ENCODE measurements at regions not wholly inside any gene's neighbourhood (a gene's known extent, or its start where the extent isn't known, plus 50 kb on each side); places are given as distances from the start of the nearest gene placed in this dataset.
"Not testable (repeated sequence)": the region's sequence is repeated elsewhere in the genome, so short reads cannot be mapped to it uniquely, and the experiment has no call there.

DNA sequence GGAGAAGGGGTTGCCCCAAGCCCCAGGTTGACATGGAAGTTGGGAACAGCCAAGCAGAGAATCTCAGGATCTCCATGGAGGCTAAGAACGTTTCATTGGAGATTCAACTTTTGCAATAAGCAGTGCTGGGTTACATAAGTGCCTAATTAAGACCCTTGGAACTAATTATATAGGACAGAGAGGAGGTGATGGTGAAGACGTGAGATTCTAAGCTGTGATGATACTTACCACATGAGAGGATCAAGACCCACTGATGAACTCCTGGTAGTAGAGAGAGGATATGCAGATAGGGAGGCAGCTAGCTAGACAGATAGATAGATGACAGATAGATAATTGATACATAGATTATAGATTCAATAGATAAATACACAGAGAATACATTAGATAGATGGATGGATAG lies 278.5 kb downstream of the SHOX start:
- CTCF ChIA-PET (ENCODE audit: low intra/inter-chr PET ratio); H2AFZ ChIP-seq (ENCODE audit: low read depth, low read length); H3K4me2 ChIP-seq (ENCODE audit: insufficient read depth, low read length); BruUV-seq (replicated peaks); H3K4me3 ChIP-seq; H3K79me2 ChIP-seq (ENCODE audit: control insufficient read depth, insufficient read depth, low read length); H3K9me3 ChIP-seq (replicated peaks; ENCODE audit: control insufficient read depth, insufficient read depth, low read depth, low read length); H3K27ac ChIP-seq (ENCODE audit: extremely low read depth, low read depth, low read length); intact Hi-C loops (cut with micrococcal nuclease); DNase-seq (ENCODE audit: extremely low read depth in 1 of 4, low spot score in 3 of 4); POLR2A ChIA-PET; ATAC-seq; H3K36me3 ChIP-seq (ENCODE audit: control insufficient read depth, insufficient read depth, low read length); H3K27me3 ChIP-seq (ENCODE audit: control insufficient read depth in 2 of 2, insufficient read depth in 2 of 2, low read length in 2 of 2); H3K4me1 ChIP-seq (replicated peaks in 1 of 2; ENCODE audit: control insufficient read depth in 2 of 2, insufficient read depth in 2 of 2, low read length in 2 of 2); in situ Hi-C loops (cut with MboI); H4K20me1 ChIP-seq (replicated peaks; ENCODE audit: control insufficient read depth, insufficient read depth, low read length); H3K9ac ChIP-seq (ENCODE audit: insufficient read depth in 1 of 2, low read depth in 2 of 2, low read length in 2 of 2); H3K9me1 ChIP-seq (ENCODE audit: control insufficient read depth, insufficient read depth, low read length): not testable (repeated sequence)
- peak; percentile 72 for FAIRE-seq
- WGBS (ENCODE audit: insufficient coverage, low coverage, missing lambda C conversion rate), result 0% methylated on average over 1 of the region's 2 CpGs

- WGBS (ENCODE audit: insufficient coverage, low coverage, missing lambda C conversion rate), result 0% methylated on average over 3 of the region's 3 CpGs
- Histone ChIP-seq H3K4me3 (no peak overlapping the region), H3K9me3 (replicated peaks; ENCODE audit: control insufficient read depth, insufficient read depth, low read depth, low read length) (no peaks in the 10 kb centered on the region), H2AFZ (ENCODE audit: low read depth, low read length) (no peak overlapping the region), H4K20me1 (replicated peaks; ENCODE audit: control insufficient read depth, insufficient read depth, low read length) (no peaks in the 10 kb centered on the region), H3K27me3 (ENCODE audit: control insufficient read depth in 2 of 2, insufficient read depth in 2 of 2, low read length in 2 of 2) (no peaks in the 10 kb centered on the region), H3K36me3 (ENCODE audit: control insufficient read depth, insufficient read depth, low read length) (no peaks in the 10 kb centered on the region), H3K9ac (ENCODE audit: insufficient read depth in 1 of 2, low read depth in 2 of 2, low read length in 2 of 2) (no peak overlapping the region), H3K4me2 (ENCODE audit: insufficient read depth, low read length) (no peak overlapping the region), H3K27ac (ENCODE audit: extremely low read depth, low read depth, low read length) (no peak overlapping the region), H3K4me1 (replicated peaks in 1 of 2; ENCODE audit: control insufficient read depth in 2 of 2, insufficient read depth in 2 of 2, low read length in 2 of 2) (no peaks in the 10 kb centered on the region), H3K9me1 (ENCODE audit: control insufficient read depth, insufficient read depth, low read length) (no peaks in the 10 kb centered on the region), H3K79me2 (ENCODE audit: control insufficient read depth, insufficient read depth, low read length) (no peaks in the 10 kb centered on the region)
- in situ Hi-C loops (cut with MboI), result no loop called here
- no peak for FAIRE-seq
- CTCF ChIA-PET (ENCODE audit: low intra/inter-chr PET ratio), result no interaction called here
- intact Hi-C loops (cut with micrococcal nuclease), result no loop called here
- POLR2A ChIA-PET, result no interaction called here
- DNase-seq (ENCODE audit: extremely low read depth in 1 of 4, low spot score in 3 of 4), result no peak
- BruUV-seq (replicated peaks), result no TSS peak
- no peak for ATAC-seq
- no peak for TF ChIP-seq NKRF (IDR thresholded peaks at IDR 0.05; ENCODE audit: borderline replicate concordance)
- no peak for TF ChIP-seq NR2F6 (CRISPR knock-in tag; IDR thresholded peaks at IDR 0.05)
- TF ChIP-seq, protein P1, sequence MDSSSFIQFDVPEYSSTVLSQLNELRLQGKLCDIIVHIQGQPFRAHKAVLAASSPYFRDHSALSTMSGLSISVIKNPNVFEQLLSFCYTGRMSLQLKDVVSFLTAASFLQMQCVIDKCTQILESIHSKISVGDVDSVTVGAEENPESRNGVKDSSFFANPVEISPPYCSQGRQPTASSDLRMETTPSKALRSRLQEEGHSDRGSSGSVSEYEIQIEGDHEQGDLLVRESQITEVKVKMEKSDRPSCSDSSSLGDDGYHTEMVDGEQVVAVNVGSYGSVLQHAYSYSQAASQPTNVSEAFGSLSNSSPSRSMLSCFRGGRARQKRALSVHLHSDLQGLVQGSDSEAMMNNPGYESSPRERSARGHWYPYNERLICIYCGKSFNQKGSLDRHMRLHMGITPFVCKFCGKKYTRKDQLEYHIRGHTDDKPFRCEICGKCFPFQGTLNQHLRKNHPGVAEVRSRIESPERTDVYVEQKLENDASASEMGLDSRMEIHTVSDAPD (CRISPR knock-in tag; IDR thresholded peaks at IDR 0.05), result no peak
- no peak for TF ChIP-seq MEF2A (IDR thresholded peaks at IDR 0.05; ENCODE audit: control insufficient read depth, low read depth, low read length)
- TF ChIP-seq ZNF212 (CRISPR knock-in tag; IDR thresholded peaks at IDR 0.05), result no peak
- no peak for TF ChIP-seq GABPB2 (CRISPR knock-in tag; conservative IDR thresholded peaks at IDR 0.05)
- TF ChIP-seq KAT8 (IDR thresholded peaks at IDR 0.05; ENCODE audit: low read depth), result no peak
- no peak for TF ChIP-seq SMAD3 (CRISPR knock-in tag; conservative IDR thresholded peaks at IDR 0.05)
- no peak for TF ChIP-seq ZNF324 (CRISPR knock-in tag; IDR thresholded peaks at IDR 0.05)
- no peak for TF ChIP-seq TSHZ1 (CRISPR knock-in tag; IDR thresholded peaks at IDR 0.05)
- TF ChIP-seq ZNF644 (tag; IDR thresholded peaks at IDR 0.05; ENCODE audit: low read depth), result no peak
Observed at GRCh38 chrX:906586-906985, 276.0 kb downstream of the SHOX start.
